ENCODE measurements at regions not wholly inside any gene's neighbourhood (a gene's known extent, or its start where the extent isn't known, plus 50 kb on each side); places are given as distances from the start of the nearest gene placed in this dataset.
"Not testable (repeated sequence)": the region's sequence is repeated elsewhere in the genome, so short reads cannot be mapped to it uniquely, and the experiment has no call there.

DNA sequence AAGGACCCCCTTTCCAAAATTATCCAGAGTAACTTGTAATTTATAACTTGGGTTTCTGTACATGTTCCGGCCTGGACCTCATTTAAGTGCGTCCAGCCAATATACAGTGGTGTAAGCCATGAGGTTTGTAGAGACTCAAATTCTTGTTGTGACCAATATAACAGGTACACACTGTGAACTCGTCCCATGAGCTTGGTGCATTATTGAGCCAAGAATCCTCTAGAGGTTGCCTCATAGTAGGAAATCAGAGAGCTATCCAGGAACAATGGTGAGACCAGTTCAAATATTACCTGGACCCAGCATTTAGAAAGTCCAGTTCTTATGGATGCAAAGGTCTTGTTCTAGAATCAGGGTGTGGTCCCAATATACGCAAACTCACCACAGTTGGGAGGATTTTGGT lies 138.2 kb downstream of the NPIPB5 start:
- no peaks in the 10 kb centered on the region for H3K4me1 ChIP-seq
- H3K27ac ChIP-seq = no peak overlapping the region
- ATAC-seq (no peak), DNase-seq (no peak)
- 87 to 94% (median 89%) methylated on average over 4 of the region's 4 CpGs for WGBS, 4 donors
- H3K27me3 ChIP-seq = peaks cover 0 to 66% (median 7%) of the 10 kb centered on the region in 9 donors
- H3K9me3 ChIP-seq = no peaks in the 10 kb centered on the region
- no peaks in the 10 kb centered on the region for H3K36me3 ChIP-seq
- no peak for TF ChIP-seq POLR2A (IDR thresholded peaks at IDR 0.05)
- TF ChIP-seq, protein P1, sequence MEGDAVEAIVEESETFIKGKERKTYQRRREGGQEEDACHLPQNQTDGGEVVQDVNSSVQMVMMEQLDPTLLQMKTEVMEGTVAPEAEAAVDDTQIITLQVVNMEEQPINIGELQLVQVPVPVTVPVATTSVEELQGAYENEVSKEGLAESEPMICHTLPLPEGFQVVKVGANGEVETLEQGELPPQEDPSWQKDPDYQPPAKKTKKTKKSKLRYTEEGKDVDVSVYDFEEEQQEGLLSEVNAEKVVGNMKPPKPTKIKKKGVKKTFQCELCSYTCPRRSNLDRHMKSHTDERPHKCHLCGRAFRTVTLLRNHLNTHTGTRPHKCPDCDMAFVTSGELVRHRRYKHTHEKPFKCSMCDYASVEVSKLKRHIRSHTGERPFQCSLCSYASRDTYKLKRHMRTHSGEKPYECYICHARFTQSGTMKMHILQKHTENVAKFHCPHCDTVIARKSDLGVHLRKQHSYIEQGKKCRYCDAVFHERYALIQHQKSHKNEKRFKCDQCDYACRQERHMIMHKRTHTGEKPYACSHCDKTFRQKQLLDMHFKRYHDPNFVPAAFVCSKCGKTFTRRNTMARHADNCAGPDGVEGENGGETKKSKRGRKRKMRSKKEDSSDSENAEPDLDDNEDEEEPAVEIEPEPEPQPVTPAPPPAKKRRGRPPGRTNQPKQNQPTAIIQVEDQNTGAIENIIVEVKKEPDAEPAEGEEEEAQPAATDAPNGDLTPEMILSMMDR (IDR thresholded peaks at IDR 0.05) = no peak
- H3K4me3 ChIP-seq = no peak overlapping the region
- intact Hi-C loops (cut with DNase I) = no loop called here

DNA sequence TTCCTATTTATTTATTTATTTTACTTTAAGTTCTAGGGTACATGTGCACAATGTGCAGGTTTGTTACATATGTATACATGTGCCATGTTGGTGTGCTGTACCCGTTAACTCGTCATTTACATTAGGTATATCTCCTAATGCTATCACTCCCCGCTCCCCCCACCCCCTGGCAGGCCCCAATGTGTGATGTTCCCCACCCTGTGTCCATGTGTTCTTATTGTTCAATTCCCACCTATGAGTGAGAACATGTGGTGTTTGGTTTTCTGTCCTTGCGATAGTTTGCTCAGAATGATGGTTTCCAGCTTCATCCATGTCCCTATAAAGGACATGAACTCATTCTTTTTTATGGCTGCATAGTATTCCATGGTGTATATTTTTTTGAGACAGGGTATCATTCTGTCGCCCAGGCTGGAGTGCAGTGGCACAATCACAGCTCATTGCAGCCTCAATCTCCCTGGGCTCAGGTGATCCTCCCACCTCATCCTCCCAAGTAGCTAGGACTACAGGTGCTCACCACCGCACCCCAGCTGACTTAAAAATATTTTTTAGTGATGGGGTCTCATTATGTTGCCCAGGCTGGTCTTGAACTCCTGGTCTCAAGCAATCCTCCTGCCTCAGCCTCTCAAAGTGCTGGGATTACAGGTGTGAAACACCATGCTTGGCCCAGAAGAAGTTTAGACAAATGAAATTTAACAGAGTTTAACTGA lies 140.6 kb downstream of the NPIPB5 start:
- H3K4me3 ChIP-seq; DNase-seq; ATAC-seq; H3K9me3 ChIP-seq; intact Hi-C loops (cut with DNase I); H3K4me1 ChIP-seq; H3K27ac ChIP-seq; H3K36me3 ChIP-seq: not testable (repeated sequence)
- H3K27me3 ChIP-seq = peaks cover 0 to 45% (median 7%) of the 10 kb centered on the region in 9 donors
- WGBS, 4 donors = 86 to 92% (median 88%) methylated on average over 6 of the region's 6 CpGs

DNA sequence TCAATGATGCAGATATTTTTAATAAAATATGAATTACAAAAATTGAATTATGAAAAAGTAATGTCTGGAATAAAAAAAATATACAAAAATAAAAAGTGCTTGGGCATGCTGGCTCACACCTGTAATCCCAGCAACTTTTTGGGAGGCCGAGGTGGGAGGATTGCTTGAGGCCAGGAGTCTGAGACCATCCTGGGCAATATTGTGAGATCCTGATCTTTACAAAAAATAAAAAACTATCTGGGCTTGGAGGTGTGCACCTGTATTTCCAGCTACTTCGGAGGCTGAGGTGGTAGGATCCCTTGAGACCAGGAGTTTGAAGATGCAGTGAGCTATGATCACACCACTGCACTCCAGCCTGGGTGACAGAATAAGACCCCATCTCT lies 141.8 kb downstream of the NPIPB5 start:
- Histone ChIP-seq H3K36me3 (no peaks in the 10 kb centered on the region), H3K4me1 (no peaks in the 10 kb centered on the region), H3K27me3 (peaks cover 0 to 35% (median 0%) of the 10 kb centered on the region in 9 donors), H3K27ac (no peak overlapping the region), H3K4me3 (no peak overlapping the region), H3K9me3 (no peaks in the 10 kb centered on the region)
- intact Hi-C loops (cut with DNase I) = no loop called here
- DNase-seq = no peak
- 80 to 88% (median 82%) methylated on average over 2 of the region's 2 CpGs for WGBS, 4 donors
- no peak for ATAC-seq
- TF ChIP-seq, protein P1 (IDR thresholded peaks at IDR 0.05) = no peak
- no peak for TF ChIP-seq POLR2A (IDR thresholded peaks at IDR 0.05)

DNA sequence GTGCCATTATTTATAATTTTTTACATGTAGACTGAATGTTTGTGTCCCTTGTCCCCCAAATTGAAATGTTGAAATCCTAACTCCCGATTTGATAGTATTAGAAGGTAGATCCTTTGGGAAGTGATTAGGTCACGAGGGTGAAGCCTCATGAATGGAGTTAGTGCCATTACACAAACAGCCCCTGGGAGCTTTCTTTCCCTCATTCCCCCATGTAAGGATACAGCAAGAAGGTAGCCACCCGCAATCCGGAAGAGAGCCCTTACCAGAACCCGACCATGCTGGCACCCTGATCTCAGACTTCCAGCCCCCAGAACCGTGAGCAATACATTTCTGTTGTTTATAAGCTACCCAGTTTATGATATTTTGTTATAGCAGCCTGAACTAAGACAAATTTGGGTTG lies 143.2 kb downstream of the NPIPB5 start:
- Histone ChIP-seq H3K4me1 (no peaks in the 10 kb centered on the region), H3K36me3 (no peaks in the 10 kb centered on the region), H3K27ac (no peak overlapping the region), H3K9me3 (no peaks in the 10 kb centered on the region), H3K27me3 (peaks cover 0 to 21% (median 0%) of the 10 kb centered on the region in 9 donors), H3K4me3 (no peak overlapping the region)
- TF ChIP-seq, protein P1 (IDR thresholded peaks at IDR 0.05) = no peak
- no peak for TF ChIP-seq POLR2A (IDR thresholded peaks at IDR 0.05)
- 78 to 90% (median 82%) methylated on average over 6 of the region's 6 CpGs for WGBS, 4 donors
- intact Hi-C loops (cut with DNase I) = no loop called here
- no peak for ATAC-seq
- DNase-seq = no peak

DNA sequence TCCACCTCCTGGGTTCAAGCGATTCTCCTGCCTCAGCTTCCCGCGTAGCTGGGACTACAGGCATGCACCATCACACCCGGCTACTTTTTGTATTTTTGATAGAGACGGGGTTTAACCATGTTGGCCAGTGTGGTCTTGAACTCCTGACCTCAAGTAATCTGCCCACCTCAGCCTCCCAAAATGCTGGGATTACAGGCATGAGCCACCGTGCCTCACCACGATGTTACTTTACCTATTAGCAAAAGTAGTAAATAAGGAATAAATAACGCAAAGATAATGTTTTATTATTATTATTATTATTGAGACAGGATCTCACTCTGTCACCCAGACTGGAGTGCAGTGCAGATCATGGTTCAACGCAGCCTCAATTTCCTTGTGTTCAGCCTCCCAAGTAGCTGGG lies 145.9 kb downstream of the NPIPB5 start:
- H3K36me3 ChIP-seq; DNase-seq; H3K4me1 ChIP-seq; intact Hi-C loops (cut with DNase I); H3K9me3 ChIP-seq; H3K27ac ChIP-seq; ATAC-seq; H3K4me3 ChIP-seq: not testable (repeated sequence)
- H3K27me3 ChIP-seq = peaks cover 0 to 22% (median 0%) of the 10 kb centered on the region in 9 donors
- WGBS, 4 donors = 83 to 94% (median 87%) methylated on average over 9 of the region's 9 CpGs
